ENCODE measurements at regions not wholly inside any gene's neighbourhood (a gene's known extent, or its start where the extent isn't known, plus 50 kb on each side); places are given as distances from the start of the nearest gene placed in this dataset.
"Not testable (repeated sequence)": the region's sequence is repeated elsewhere in the genome, so short reads cannot be mapped to it uniquely, and the experiment has no call there.

DNA sequence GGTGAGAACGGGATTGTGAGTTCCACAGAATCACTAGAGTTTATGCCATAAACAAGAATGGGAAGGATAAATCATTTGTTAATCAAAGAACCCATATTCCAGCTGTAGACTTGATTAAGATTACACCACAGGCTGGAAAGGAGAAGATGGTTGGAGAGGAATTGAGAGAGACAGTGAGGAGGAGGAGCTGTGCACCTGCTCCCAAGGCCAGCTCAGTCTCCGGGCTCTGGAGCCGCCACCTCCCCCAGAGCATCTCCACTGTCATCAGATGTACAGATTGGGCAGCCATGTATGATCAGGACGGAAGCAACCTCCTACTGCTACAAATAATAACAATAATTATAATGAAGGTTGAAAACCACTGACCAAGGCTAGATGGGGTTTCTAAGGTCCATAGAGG, 170.0 kb downstream of the MINAR1 start:
- Histone ChIP-seq H3K27ac (no peak overlapping the region), H3K36me3 (no peaks in the 10 kb centered on the region), H3K9me3 (replicated peaks) (no peaks in the 10 kb centered on the region), H3K4me1 (replicated peaks) (no peaks in the 10 kb centered on the region), H3K4me3 (no peak overlapping the region), H3K27me3 (replicated peaks) (peaks cover 10% of the 10 kb centered on the region; the same call in 1 of the 2 replicates)
- no peak for DNase-seq (ENCODE audit: low read depth in 1 of 2, low spot score in 2 of 2)

DNA sequence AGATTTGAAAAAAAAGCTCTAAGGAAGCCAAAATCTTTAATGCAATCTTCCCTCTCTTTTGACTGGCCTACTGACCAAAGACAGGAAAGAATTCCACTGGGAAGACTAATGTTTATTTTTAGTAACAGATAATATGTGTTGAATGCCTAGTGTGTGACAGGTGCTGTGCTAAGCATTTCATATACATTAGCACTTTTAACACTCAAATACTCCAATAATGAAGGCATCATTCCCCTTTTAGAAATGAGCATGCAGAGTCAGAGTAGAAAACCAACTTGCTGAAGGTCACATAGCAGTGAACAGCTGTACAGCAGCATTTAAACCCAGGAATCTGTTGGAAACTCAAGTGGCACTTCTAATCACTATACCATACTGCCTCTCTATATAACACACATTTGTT, 170.6 kb downstream of the MINAR1 start:
- no peak for DNase-seq (ENCODE audit: low read depth in 1 of 2, low spot score in 2 of 2)
- Histone ChIP-seq H3K36me3 (no peaks in the 10 kb centered on the region), H3K4me3 (no peak overlapping the region), H3K4me1 (replicated peaks) (no peaks in the 10 kb centered on the region), H3K27me3 (replicated peaks) (peaks cover 10% of the 10 kb centered on the region; the same call in 1 of the 2 replicates), H3K9me3 (replicated peaks) (no peaks in the 10 kb centered on the region), H3K27ac (no peak overlapping the region)

DNA sequence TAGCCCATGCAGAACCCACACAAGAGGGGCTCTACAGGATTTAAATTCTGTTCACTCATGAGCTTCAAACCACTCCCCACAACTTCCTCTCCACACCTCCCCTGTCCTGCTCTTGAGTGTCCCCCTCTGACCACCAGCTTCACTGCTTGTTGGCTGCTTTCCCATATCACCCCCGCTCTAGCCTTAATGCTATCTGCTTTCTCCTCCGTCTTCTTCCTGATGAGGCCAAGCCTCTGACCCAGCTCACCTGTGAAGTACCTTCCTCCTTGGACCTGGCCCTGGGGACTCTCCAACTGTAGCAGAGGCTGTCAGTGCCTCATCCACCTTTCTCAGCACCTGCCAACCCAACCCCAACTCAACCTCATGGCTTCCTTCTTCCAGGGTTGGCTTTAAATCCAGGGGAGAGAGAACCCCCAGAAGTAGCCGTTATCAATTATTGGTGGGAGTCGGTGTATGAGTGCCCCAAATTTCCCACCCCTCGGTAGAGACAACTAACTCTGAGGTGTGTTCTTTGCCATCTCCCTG, 174.8 kb downstream of the MINAR1 start:
- no peak overlapping the region for H3K27ac ChIP-seq
- no peak overlapping the region for H3K4me3 ChIP-seq
- no peaks in the 10 kb centered on the region for H3K4me1 ChIP-seq (replicated peaks)
- H3K27me3 ChIP-seq (replicated peaks) = peaks cover 10% of the 10 kb centered on the region; the same call in 1 of the 2 replicates
- H3K36me3 ChIP-seq = no peaks in the 10 kb centered on the region
- no peaks in the 10 kb centered on the region for H3K9me3 ChIP-seq (replicated peaks)
- no peak for DNase-seq (ENCODE audit: low read depth in 1 of 2, low spot score in 2 of 2)

DNA sequence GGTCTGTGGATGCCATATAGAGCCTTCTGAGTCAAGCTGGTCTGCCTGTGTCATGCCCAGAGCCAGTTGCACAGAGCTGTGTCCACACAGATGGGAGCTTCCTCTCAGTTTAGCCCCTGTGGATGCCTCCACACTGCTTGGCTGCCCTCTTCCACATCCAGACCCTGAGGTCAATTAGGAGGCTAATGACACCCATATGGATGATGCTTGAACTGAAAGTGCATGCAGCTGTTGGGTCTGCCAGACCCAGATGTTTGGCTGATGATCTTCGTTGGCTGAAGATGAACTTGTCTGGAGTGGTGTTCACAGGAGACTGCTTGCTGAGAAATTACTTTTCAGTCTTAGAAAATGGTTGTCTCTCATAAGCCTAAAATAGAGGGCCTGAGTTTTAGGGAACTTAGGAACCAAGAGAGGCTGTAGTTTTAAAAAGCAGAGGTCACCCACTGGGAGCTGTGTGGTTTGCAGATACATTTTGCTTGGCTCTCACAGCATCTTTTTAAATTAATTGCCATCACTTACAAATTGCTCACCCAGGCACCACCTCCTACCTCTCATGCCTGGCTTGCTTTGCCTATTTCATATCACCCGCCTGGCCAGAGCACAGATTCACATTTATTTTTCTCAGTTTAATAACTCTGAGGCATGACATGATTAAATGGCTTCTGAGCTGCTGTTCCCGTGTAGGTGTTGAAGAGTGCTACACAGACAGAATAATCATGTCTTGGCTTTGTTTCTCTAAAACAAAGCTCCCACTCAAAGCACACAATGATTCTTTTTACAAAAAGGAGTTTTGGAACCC, 176.1 kb downstream of the MINAR1 start:
- DNase-seq (ENCODE audit: low read depth in 1 of 2, low spot score in 2 of 2) = no peak
- Histone ChIP-seq H3K36me3 (no peaks in the 10 kb centered on the region), H3K27ac (no peak overlapping the region)

DNA sequence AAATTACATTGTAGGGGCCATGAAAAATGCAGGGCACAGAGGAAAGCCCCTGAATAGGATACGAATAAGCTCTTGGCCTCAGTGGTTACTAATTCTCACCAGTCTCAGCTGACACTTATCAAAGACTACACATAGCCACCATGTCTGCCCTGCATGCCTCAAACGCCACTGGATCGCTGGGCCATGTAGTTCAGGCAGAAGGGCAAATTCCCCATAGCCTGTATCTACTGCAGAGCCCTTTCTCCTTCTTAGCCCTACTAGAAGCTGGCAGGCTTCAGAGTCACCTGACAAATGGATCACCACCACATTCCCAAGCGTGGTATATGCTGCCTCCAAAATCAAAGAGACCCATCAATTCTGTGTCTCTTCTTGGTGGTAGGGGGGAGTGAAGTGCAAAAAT, 177.4 kb downstream of the MINAR1 start:
- H3K27me3 ChIP-seq (replicated peaks) = peaks cover 5% of the 10 kb centered on the region; the same call in 1 of the 2 replicates
- DNase-seq (ENCODE audit: low read depth in 1 of 2, low spot score in 2 of 2) = no peak
- no peaks in the 10 kb centered on the region for H3K36me3 ChIP-seq
- H3K9me3 ChIP-seq (replicated peaks) = no peaks in the 10 kb centered on the region
- H3K4me3 ChIP-seq = no peak overlapping the region
- H3K4me1 ChIP-seq (replicated peaks) = no peaks in the 10 kb centered on the region
- no peak overlapping the region for H3K27ac ChIP-seq

More for the DNA sequence above, 176.1 kb downstream of the MINAR1 start:
- H3K4me1 ChIP-seq (replicated peaks) = no peaks in the 10 kb centered on the region
- H3K27me3 ChIP-seq (replicated peaks) = peaks cover 5% of the 10 kb centered on the region; the same call in 1 of the 2 replicates
- no peaks in the 10 kb centered on the region for H3K9me3 ChIP-seq (replicated peaks)
- H3K4me3 ChIP-seq = no peak overlapping the region

DNA sequence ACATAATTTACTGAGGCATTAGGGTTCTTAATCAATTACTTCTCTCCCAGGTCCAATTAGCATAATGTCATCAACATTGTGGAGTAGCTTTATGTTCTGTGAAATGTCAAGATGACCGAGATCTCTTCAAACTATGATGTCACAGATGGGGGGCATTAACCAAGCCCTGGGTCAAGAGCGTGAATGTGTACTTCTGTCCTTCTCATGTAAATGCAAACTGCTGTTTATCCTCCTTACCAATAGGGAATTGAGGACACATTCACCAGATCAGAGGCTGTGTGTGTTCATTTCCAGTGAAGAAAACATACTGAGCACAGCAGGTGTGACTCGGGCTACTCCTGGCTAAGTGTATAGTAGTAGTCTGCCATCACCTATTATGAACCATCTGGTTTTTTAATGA, 177.9 kb downstream of the MINAR1 start:
- Histone ChIP-seq H3K4me1 (replicated peaks) (no peaks in the 10 kb centered on the region), H3K27ac (no peak overlapping the region), H3K27me3 (replicated peaks) (peaks cover 5% of the 10 kb centered on the region; the same call in 1 of the 2 replicates), H3K36me3 (no peaks in the 10 kb centered on the region), H3K9me3 (replicated peaks) (no peaks in the 10 kb centered on the region), H3K4me3 (no peak overlapping the region)
- DNase-seq (ENCODE audit: low read depth in 1 of 2, low spot score in 2 of 2) = no peak

DNA sequence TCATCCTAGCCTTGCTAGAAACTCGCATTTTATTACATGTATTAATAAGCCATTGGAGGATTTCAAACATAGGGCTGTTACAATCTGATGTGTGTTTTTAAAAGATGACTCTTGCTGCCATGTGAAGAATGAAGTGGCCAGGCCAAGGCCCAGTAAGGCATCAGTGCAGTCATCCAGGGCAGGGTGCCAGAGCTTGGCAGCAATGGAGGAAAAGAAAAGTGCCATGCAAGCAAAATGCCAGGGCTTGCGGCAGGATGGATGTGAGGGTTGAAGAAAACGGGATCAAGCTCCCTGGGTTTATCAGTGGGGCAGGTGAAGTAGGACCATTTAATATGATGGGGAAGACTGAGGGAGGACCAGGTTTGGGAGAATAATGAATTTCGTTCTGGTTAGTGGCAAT, 183.6 kb downstream of the MINAR1 start:
- no peaks in the 10 kb centered on the region for H3K4me1 ChIP-seq (replicated peaks)
- no peak for DNase-seq (ENCODE audit: low read depth in 1 of 2, low spot score in 2 of 2)
- H3K4me3 ChIP-seq = no peak overlapping the region

DNA sequence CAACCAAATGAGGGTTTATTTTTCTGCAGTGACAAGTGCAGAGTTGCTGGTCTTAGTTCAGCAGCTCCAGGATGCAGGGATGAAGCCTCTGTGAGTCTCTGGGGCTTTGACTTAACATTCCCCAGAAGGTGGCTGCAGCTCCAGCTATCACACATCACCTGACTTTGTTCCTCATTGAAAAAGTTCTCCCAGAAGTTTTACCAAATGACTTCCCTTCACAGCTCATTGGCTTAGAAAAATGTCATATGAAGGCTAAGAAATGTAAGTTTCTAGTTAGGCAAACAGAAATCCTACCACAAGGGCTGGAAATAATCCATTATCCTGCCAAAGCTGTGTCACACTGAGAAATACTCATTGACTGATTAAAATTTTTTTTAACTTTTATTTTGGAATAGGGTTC, 184.9 kb downstream of the MINAR1 start:
- H3K27ac ChIP-seq = no peak overlapping the region
- no peaks in the 10 kb centered on the region for H3K36me3 ChIP-seq
- no peak for DNase-seq (ENCODE audit: low read depth in 1 of 2, low spot score in 2 of 2)
- peaks cover 7% of the 10 kb centered on the region for H3K27me3 ChIP-seq (replicated peaks)
- no peaks in the 10 kb centered on the region for H3K9me3 ChIP-seq (replicated peaks)
- H3K4me1 ChIP-seq (replicated peaks) = no peaks in the 10 kb centered on the region
- H3K4me3 ChIP-seq = no peak overlapping the region

More for the DNA sequence above, 183.6 kb downstream of the MINAR1 start:
- H3K27me3 ChIP-seq (replicated peaks) = peaks cover 4% of the 10 kb centered on the region
- no peak overlapping the region for H3K27ac ChIP-seq
- no peaks in the 10 kb centered on the region for H3K36me3 ChIP-seq
- no peaks in the 10 kb centered on the region for H3K9me3 ChIP-seq (replicated peaks)

DNA sequence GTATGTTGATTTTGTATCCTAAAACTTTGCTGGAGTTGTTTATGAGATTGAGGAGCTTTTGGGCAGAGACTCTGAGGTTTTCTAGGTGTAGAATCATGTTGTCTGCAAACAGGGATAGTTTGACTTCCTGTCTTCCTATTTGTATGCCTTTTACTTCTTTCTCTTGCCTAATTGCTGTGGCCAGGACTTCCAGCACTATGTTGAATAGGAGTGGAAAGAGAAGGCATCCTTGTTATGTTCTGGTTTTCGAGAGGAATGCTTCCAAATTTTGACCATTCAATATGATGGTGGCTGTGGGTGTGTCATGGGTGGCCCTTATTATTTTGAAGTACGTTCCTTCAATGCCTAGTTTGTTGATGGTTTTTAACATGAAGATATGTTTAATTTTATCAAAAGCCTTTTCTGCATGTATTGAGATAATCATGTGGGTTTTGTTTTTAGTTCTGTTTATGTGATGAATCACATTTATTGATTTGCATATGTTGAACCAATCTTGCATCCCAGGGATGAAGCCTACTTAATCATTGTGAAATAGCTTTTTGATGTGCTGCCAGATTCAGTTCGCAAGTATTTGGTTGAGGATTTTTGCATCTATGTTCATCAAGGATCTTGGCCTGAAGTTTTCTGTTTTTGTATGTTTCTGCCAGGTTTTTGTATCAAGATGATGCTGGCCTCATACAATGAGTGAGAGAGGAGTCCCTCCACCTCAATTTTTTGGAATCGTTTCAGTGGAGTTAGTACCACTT, 188.1 kb downstream of the MINAR1 start:
- Histone ChIP-seq H3K27ac (no peak overlapping the region), H3K4me3 (no peak overlapping the region), H3K9me3 (replicated peaks) (no peaks in the 10 kb centered on the region), H3K4me1 (replicated peaks) (no peaks in the 10 kb centered on the region), H3K36me3 (no peaks in the 10 kb centered on the region), H3K27me3 (replicated peaks) (peaks cover 7% of the 10 kb centered on the region)
- no peak for DNase-seq (ENCODE audit: low read depth in 1 of 2, low spot score in 2 of 2)

DNA sequence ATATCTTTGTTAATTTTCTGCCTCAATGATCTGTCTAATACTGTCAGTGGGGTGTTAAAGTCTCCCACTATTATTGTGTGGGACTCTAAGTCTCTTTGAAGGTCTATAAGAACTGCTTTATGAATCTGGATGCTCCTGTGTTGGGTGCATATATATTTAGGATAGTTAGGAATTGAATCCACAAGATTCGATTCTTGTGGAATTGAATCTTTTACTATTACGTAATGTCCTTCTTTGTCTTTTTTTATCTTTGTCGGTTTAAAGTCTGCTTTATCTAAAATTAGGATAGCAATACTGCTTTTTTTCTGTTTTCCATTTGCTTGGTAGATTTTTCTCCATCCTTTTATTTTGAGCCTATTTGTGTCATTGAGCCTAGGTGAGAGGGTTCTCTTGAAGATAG, 189.7 kb downstream of the MINAR1 start:
- DNase-seq (ENCODE audit: low read depth in 1 of 2, low spot score in 2 of 2); H3K4me3 ChIP-seq; H3K36me3 ChIP-seq; H3K27me3 ChIP-seq (replicated peaks); H3K27ac ChIP-seq; H3K4me1 ChIP-seq (replicated peaks); H3K9me3 ChIP-seq (replicated peaks): not testable (repeated sequence)

DNA sequence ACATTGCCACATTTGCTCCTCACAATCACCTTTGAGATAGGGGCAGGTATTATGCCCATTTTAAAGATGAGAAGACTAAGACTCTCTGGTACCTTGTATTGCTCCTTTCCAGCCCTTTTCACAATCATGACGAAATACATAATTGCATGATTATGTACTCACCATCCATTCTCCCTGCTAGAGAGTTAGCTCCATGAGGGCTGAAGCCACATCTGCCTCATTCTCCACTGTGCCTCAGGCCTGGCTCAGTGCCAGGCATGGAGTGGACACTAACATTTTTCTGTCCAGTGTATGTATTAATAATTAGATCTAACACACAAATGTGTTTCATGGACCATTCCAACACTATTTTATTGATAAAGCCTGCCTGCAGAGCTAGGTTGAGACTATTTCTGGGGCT, 191.4 kb downstream of the MINAR1 start:
- Histone ChIP-seq H3K4me1 (replicated peaks) (no peaks in the 10 kb centered on the region), H3K36me3 (no peaks in the 10 kb centered on the region), H3K4me3 (no peak overlapping the region), H3K27me3 (replicated peaks) (peaks cover 7% of the 10 kb centered on the region), H3K27ac (no peak overlapping the region), H3K9me3 (replicated peaks) (no peaks in the 10 kb centered on the region)
- no peak for DNase-seq (ENCODE audit: low read depth in 1 of 2, low spot score in 2 of 2)

DNA sequence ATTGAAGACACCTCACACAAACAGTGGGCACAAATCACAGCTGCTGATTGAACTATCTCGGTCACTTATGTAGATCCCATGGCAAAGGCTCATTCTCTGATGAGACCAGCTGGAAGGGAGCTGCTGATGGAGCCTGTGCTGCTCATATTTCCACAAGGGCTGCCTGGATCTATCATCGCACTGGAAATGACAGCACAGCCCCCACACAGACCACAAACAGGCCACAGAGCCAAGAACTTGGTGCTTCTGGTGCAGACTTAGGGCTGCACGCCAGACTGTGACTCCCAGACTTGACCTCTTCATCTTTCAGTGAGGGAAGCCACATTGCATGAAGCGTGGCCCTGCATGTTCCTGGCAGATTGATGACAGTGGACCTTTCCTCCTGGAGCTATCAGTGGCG, 197.6 kb downstream of the MINAR1 start:
- Histone ChIP-seq H3K4me1 (replicated peaks) (no peaks in the 10 kb centered on the region), H3K27ac (no peak overlapping the region), H3K9me3 (replicated peaks) (no peaks in the 10 kb centered on the region), H3K4me3 (no peak overlapping the region), H3K36me3 (no peaks in the 10 kb centered on the region), H3K27me3 (replicated peaks) (no peaks in the 10 kb centered on the region)
- no peak for DNase-seq (ENCODE audit: low read depth in 1 of 2, low spot score in 2 of 2)

DNA sequence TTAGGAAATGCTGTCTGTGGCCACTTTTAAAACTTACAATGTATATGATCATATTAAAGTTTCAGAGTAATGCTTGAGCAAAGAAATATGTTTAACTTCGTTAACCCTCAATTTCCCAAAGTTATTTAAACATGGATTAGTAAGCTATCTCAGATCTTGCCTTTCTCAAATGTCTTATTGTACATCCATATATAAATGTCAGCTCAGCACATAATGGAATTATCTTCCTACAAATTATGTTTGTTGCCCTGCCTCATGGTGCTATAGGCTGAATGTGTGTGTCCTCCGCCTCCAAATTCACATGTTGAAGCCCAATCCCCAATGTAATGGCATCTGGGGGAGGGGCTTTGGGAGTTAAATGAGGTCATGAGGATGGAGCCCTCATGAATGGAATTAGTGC, 200.3 kb downstream of the MINAR1 start:
- Histone ChIP-seq H3K4me1 (replicated peaks) (no peaks in the 10 kb centered on the region), H3K27me3 (replicated peaks) (no peaks in the 10 kb centered on the region), H3K36me3 (no peaks in the 10 kb centered on the region), H3K9me3 (replicated peaks) (no peaks in the 10 kb centered on the region), H3K27ac (no peak overlapping the region), H3K4me3 (no peak overlapping the region)
- no peak for DNase-seq (ENCODE audit: low read depth in 1 of 2, low spot score in 2 of 2)

DNA sequence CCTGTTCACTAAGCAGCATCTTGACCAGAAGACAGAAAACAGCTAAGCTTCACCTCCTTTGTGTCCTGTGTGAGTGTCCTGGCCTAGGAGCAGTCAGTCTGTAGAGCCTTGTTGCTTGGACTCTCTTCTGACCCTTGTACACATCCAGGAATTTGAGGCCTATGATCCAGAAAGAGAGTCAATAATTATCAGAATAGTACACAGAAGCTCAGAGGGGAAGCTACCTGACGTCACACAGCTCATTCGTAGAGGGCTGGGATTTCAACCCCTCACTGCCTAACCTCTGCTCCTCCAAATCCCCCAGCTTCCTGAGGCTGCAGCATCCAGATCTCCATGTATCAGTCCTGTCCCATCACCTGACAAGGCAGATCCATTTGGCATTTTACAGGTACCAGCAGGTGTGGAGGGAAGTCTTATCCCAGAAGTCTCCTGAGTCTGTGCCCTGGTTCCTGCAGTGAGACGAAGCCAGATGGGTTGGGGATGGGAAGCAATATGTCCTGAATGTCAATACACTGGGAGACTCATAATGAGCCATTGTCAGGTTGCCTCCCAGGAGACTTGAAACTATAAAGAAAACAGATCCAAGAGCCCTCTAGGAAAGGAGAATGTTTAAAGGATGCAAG, 203.1 kb downstream of the MINAR1 start:
- DNase-seq (ENCODE audit: low read depth in 1 of 2, low spot score in 2 of 2) = no peak
- Histone ChIP-seq H3K36me3 (no peaks in the 10 kb centered on the region), H3K4me1 (replicated peaks) (peaks cover 11% of the 10 kb centered on the region), H3K9me3 (replicated peaks) (no peaks in the 10 kb centered on the region), H3K4me3 (no peak overlapping the region), H3K27ac (no peak overlapping the region), H3K27me3 (replicated peaks) (no peaks in the 10 kb centered on the region)
